ENCODE measurements at regions not wholly inside any gene's neighbourhood (a gene's known extent, or its start where the extent isn't known, plus 50 kb on each side); places are given as distances from the start of the nearest gene placed in this dataset.

- TF ChIP-seq ZNF655 (CRISPR knock-in tag; IDR thresholded peaks at IDR 0.05), result no peak
- peak; percentile 50 for TF ChIP-seq CTBP1 (IDR thresholded peaks at IDR 0.05; ENCODE audit: borderline replicate concordance)
- TF ChIP-seq POLR3A (IDR thresholded peaks at IDR 0.05; ENCODE audit: borderline replicate concordance, extremely low read depth, insufficient read depth, insufficient read length), result no peak
- no peak for TF ChIP-seq PTRF (tag; IDR thresholded peaks at IDR 0.05)
- no peak for TF ChIP-seq ZNF140 (CRISPR knock-in tag; IDR thresholded peaks at IDR 0.05)
- TF ChIP-seq DEAF1 (CRISPR knock-in tag; IDR thresholded peaks at IDR 0.05), result no peak
- no peak for TF ChIP-seq SAFB2 (IDR thresholded peaks at IDR 0.05; ENCODE audit: borderline replicate concordance, low read depth, low read length, severe bottlenecking)
- TF ChIP-seq SMARCA5 (IDR thresholded peaks at IDR 0.05), result no peak
- no peak for TF ChIP-seq POLR2H (tag; IDR thresholded peaks at IDR 0.05; ENCODE audit: low read depth)
- no peak for TF ChIP-seq STAG1 (CRISPR knock-in tag; IDR thresholded peaks at IDR 0.05; ENCODE audit: borderline replicate concordance)
- no peak for TF ChIP-seq PRDM10 (IDR thresholded peaks at IDR 0.05; ENCODE audit: partially characterized antibody)
- no peak for TF ChIP-seq ZNF253 (CRISPR knock-in tag; conservative IDR thresholded peaks at IDR 0.05)
- no peak for TF ChIP-seq CEBPZ (IDR thresholded peaks at IDR 0.05; ENCODE audit: borderline replicate concordance, low read depth, low read length)
- TF ChIP-seq ZNF76 (CRISPR knock-in tag; IDR thresholded peaks at IDR 0.05; ENCODE audit: borderline replicate concordance), result no peak
Measured at GRCh38 chr5:124655921-124656511, 90.4 kb downstream of the ZNF608 start (continued).

Measured in K562 (cell line).